Right ventricle myocardium inferior (tissue), 1 donor: ENCODE measurements at regions not wholly inside any gene's neighbourhood (a gene's known extent, or its start where the extent isn't known, plus 50 kb on each side); places are given as distances from the start of the nearest gene placed in this dataset.
A peak's percentile ranks its signal among the peaks of the same experiment; 100 is the strongest.

Experiments
- ATAC-seq: fragments of 200-7000 bp; cut with Tn5 transposase; one replicate; pipeline ENCODE4 v1.9.1; 2020; ENCODE audit warnings: mild to moderate bottlenecking, moderate library complexity
- DNase-seq: peaks from one replicate; pipeline ENCODE4 v3.0.0; 2021; ENCODE audit errors: missing footprints
- intact Hi-C: fragments of 100-400 bp; cut with DNase I; formaldehyde crosslinking; loops from one replicate; pipeline ENCODE4 v1.11.0; 2022
- donor health status: DM: no; HTN: yes; CAD: no; lungs with severe emphysema.

DNA sequence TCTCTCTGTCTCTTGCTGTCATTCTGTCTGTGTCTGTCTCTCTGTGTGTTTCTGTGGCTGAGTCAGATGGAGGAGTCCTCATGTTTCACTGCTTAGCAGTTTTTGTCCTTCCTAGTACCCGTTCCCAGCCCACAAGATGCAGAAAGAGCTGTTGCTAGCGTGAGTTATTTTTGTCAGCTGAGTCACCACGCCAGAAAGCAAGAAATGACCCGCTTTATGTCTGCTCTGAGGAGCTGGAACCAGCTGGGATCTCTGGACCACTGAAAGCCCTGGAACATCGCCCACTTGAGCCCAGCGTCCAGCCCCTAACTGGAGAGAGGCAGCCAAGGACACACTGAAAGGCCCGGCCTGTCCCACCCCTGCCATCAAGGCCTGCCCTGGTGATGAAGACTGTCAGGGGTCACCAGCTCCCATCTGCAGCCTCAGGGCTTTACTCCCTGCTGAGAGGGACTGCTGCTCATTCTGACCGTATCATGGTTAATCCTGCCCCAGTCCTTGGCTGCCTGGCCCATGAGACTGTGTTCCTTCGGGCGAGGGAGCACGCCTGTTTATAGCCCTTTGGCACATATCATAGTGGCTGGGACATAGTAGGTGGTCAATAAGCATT lies 101.7 kb upstream of the TPM1 start:
- intact Hi-C loops, result loop anchor here (5.0 kb wide), 1 partner anchor 101 kb away; the partner anchor contains the start of gene TPM1
- ATAC-seq, result peak; percentile 89
- DNase-seq, result peak; percentile 73

DNA sequence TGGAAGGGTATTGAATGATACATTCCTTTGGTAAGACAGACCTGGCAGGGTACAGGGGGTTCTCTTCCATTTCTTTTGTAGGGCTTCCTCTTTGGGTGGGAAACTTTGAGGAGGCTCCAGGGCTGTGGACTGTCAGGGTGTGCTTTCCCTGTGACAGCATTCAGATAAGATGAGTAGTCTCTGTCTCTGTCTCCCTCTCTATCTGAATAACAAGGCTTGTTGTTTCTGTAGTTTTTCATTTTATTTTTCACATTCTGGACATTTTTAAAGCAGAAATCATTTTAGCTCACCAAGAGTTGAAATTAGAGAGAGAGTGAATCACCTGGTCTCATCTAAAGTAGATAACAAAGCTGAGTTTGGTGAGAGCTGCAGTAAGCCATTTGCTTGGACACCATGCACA lies 100.8 kb upstream of the TPM1 start:
- intact Hi-C loops, result loop anchor here (5.0 kb wide), 1 partner anchor 101 kb away; the partner anchor contains the start of gene TPM1
- no peak for DNase-seq
- ATAC-seq, result no peak

DNA sequence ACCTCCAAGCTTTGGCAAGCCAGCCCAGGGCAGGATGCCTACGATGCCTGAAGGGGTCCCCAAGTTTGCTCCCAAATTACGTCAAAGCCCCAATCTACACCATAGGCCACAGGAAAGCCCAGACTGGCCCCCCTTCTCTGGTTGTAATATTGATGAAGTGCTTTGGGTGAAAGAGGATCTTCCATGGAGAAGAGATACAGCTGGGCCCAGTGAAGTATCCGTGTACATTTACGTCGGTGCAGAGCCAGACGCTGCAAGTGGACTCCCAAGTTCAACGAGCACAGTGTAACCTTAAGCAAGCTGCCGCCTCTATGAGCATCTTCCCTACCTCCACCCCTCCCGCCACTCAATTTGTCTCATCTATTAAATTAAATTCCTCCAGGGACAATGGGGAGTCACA lies 100.1 kb upstream of the TPM1 start:
- DNase-seq, result no peak
- ATAC-seq, result no peak
- intact Hi-C loops, result loop anchor here (5.0 kb wide), 1 partner anchor 100 kb away; the partner anchor contains the start of gene TPM1

DNA sequence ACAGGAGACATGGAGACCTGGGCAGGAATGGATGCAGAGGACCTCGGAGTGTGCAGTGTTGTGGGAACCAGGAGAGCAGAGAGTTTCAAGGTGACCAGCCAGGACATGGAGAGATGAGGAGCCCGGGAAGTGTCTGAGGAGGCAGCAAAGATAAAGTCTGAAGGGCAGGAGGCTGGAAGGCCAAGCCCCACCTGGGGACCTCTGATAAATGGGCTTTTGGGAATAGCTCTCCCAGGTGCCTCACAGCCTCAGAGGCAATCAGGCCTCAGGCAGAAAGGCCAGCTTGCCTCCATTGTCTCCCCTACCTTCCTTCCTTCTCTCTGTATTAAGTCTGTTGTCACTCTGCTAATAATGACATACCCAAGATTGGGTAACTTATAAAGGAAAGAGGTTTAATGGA lies 97.5 kb upstream of the TPM1 start:
- intact Hi-C loops, result no loop called here
- ATAC-seq, result no peak
- DNase-seq, result no peak

DNA sequence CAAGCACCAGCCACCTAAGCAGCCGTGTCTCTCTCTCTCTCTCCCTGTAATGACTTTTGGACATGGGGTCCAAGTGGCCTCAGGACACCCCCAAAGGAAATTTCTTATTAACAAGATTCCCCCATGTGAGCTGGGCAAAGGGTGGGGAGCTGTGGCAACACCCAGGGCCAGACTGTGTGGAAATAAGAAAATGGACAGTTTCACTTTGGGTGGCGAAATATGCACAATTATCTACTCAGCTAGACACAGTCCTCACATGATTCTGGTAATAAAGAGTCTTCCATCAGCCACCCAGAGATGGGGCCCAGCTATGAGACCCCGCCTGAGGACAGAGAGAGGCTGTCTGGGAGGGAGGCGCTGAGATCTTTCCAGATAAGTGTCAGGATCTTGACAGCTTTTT lies 96.8 kb upstream of the TPM1 start:
- ATAC-seq (no peak), DNase-seq (no peak)
- intact Hi-C loops, result no loop called here

DNA sequence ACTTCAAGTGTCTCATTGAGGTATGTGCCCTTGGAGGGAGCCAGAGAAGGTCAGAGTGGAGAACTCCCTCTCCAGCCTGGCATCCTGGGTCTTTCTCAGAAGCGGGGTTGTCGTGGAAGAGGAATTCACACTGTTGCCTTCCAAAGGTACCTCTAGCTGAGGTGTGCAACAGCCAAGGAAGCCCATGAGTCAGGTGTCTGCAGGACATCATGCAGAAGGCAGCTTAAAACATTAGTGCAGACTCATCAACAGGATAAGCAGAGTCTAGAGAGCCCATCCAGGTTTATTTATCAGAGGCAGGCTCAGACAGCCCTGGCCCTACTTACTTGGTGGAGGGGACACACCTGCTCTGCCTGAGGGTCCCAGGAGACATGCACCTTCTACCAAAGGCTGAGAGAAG lies 95.6 kb upstream of the TPM1 start:
- DNase-seq (no peak), ATAC-seq (no peak)
- intact Hi-C loops, result no loop called here

DNA sequence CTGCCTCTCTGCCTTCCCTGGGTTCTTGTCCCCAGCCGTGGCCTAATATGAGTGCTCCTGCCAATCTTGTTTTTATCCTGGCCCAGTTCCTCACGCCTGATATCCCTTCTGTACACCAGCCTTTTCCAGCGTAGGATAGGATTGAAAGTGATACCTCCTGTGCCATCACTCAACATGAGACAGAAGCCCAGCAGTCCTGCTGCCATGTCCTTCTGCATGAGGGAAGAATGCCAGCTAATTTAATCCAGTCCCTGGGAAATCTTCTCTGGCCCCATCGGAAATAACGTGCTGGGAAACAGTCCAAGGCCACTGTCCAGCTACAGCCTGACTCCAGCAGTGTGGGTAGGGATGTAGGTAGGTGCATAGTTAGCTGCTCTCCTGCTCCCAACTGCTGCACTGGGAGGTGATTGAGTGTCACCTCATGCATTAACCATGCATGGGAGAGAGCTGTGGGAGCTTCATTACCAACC lies 92.0 kb upstream of the TPM1 start:
- no peak for ATAC-seq

DNA sequence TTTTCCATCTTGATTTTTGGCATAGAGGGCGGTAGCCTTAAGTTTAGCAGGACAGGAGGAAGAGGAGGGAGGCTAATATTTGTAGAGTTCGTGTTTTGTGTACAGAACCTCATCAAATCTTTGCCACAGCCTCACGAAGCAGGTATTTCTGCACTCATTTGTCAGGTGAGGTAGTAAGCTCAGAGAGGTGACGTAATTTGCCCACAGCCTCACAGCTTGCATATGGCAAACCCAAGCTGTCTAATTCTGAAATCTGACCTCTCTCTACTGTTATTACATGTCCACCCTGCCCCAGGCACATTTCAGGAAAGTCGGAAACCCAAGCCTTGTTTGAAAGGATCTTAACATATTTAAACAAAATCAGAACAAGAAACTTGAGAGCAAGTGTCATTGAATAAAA lies 91.1 kb upstream of the TPM1 start:
- DNase-seq (no peak), ATAC-seq (no peak)
- intact Hi-C loops, result no loop called here

More for the DNA sequence above, 92.0 kb upstream of the TPM1 start:
- intact Hi-C loops, result no loop called here
- no peak for DNase-seq

DNA sequence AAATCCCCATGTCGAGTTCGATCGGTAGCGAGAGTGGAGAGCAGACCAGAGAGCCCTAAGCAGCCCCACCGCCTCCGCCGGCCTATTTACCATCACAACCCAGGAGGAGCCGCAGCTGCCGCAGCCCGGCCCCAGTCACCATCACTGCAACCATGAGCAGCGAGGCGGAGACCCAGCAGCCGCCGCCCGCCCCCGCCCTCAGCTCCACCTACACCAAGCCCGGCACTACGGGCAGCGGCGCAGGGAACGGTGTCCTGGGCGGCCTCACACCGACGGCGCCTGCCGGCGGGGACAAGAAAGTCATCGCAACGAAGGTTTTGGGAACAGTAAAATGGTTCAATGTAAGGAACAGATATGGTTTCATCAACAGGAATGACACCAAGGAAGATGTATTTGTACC lies 89.5 kb upstream of the TPM1 start:
- intact Hi-C loops, result no loop called here
- no peak for ATAC-seq
- DNase-seq, result no peak

DNA sequence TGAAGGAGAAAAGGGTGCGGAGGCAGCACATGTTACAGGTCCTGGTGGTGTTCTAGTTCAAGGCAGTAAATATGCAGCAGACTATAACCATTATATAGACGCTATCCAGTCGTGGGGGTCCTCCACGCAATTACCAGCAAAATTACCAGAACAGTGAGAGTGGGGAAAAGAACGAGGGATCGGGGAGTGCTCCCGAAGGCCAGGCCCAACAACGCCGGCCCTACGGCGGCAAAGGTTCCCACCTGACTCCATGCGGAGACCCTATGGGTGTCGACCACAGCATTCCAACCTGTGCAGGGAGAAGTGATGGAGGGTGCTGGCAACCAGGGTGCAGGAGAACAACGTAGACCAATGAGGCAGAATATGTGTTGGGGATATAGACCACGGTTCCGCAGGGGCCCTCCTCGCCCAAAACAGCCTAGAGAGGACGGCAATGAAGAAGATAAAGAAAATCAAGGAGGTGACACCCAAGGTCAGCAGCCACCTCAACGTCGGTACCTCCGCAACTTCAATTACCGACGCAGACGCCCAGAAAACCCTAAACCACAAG lies 89.0 kb upstream of the TPM1 start:
- DNase-seq (no peak), ATAC-seq (no peak)
- intact Hi-C loops, result no loop called here

DNA sequence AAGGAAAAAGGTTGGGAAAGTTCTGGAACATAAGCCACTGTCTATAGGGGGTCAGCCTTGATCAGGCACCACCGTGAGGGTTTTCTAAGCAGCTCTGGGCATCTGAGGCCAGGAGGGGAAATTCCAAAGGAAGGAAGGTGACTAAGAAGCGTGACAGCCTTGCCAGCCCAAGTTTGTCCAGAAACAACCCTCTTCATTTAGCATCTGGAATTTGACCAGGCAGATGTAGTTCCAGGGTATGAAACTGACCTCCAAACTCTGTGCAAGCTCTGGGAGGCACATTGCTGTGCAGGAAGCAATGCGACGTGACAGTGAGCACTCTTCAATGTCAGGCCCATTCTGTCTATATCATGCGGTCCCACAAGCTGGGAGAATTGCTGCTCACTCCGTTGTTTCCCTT lies 85.4 kb upstream of the TPM1 start:
- intact Hi-C loops, result loop anchor here (5.0 kb wide), 3 partner anchors 45 to 85 kb away; partner anchors contain the start of gene TPM1
- ATAC-seq (no peak), DNase-seq (no peak)

DNA sequence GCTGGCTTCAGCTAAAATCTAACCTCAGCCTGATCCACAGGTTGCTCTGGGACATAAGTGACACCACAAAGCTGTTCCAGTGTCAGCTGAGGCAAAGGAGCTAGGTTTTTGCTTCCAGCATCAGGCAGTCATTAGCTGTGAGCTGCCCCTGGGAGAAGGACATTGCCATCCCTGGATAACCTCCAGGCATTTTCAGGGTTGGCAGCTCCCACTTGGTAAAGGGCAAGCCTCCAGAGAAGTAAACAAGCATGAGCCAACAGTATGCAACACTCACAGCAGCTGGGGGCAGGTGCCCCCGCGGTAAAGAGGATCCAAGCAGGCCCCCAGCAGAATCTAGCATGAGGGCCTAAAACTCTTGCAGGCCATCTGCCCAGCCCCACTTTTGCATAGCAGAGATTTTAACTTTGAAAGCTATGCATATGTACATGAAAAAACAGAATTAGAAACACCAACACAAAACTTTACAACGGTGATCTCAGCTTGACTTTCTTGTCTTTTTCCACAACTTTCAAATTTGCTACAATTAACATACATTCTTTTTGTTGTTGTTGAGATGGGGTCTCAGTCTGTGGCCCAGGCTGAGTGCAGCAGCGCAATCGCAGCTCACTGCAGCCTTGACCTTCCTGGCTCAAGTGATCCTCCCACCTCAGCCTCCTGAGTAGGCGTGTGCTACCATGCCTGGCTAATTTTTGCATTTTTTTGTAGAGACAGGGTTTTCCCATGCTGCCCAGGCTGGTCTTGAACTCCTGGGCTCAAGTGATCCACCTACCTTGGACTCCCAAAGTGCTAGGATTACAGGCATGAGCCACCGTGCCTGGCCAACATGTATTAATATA lies 83.8 kb upstream of the TPM1 start:
- DNase-seq (no peak), ATAC-seq (peak; percentile 81)
- intact Hi-C loops, result loop anchor here (5.0 kb wide), 3 partner anchors 44 to 84 kb away; partner anchors contain the start of gene TPM1

DNA sequence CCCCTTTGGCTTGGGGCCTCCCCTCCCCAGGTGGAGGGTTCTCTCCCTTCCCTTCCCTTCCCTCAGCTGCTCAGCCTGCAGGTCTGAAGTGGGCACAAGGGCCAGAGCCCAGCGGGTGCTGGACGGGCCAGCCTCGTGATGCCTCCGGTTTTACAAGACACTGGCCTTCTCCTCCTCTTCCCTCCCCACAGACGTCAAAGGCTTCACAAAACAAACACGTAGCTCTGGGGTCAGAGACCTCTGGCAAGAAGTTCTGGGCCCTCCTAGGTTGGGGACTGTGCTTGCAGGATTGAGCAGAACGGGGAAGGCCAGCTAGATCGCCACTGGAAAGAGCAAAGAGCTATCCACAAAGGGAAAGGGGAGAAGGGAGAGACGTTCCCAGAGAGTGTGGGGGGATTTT lies 81.4 kb upstream of the TPM1 start:
- intact Hi-C loops, result no loop called here

DNA sequence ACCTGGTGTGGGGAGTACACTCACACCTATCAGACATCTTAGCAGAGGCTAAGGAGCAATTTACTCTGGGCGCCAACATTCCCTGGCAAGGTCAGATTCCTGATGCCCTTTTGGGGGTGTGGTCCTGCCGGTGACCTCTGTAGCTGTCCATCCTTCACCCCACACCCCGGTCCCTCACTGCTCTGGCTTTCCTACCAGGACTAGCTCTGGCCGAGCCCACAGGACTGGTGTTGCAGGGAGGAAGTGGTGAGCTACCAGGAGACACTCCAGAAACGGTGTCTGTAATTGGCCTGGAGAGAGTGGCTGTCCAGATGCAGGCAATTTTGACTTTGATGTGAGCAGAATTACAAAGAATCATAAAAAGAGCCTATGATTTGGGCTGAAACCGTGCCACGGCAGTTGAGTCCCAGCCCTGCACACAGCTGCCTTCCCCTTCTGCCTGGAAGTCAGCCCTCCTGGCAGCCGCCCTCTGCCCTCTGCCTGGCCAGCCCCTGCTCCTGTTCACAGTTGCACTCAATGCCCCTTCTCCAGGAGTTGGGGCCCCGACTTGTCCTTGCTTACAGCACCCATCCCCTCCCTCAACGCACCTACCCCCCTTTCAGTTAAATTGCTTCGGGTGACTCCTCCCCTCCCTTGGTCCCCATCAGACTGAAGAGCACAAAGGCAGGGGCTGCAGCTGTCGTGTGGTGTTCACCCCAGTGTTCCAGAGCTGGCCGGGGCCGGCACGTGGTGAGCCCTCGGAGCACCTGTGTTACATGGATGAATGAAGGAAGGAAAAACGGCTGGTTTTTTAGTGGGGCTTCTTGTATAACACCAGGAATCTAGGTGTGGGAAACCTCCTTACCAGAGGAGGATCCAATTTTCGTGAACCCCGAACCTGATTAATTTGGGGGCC lies 80.2 kb upstream of the TPM1 start:
- DNase-seq, result no peak
- no peak for ATAC-seq
- intact Hi-C loops, result no loop called here

More for the DNA sequence above, 81.4 kb upstream of the TPM1 start:
- ATAC-seq, result no peak
- DNase-seq, result no peak

DNA sequence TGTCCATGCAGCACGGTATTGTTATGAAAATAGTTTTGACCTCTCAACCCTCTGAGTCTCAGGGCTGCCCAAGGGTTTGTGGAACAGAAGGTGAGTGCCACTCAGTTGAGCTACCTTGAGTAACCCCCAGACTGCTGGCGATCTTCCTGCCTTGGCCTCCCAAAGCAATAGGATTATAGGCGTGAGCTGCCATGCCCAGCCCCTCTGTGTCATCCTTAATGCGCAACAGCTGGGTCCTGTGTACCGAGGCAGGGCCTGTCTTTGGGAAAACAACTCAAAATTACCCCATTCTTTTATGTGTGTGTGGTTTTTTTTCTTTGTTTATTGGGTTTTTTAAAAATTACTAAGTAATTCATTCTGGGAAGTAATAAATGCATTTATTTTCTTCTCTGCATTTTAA lies 78.3 kb upstream of the TPM1 start:
- DNase-seq, result no peak
- ATAC-seq, result no peak
- intact Hi-C loops, result no loop called here

DNA sequence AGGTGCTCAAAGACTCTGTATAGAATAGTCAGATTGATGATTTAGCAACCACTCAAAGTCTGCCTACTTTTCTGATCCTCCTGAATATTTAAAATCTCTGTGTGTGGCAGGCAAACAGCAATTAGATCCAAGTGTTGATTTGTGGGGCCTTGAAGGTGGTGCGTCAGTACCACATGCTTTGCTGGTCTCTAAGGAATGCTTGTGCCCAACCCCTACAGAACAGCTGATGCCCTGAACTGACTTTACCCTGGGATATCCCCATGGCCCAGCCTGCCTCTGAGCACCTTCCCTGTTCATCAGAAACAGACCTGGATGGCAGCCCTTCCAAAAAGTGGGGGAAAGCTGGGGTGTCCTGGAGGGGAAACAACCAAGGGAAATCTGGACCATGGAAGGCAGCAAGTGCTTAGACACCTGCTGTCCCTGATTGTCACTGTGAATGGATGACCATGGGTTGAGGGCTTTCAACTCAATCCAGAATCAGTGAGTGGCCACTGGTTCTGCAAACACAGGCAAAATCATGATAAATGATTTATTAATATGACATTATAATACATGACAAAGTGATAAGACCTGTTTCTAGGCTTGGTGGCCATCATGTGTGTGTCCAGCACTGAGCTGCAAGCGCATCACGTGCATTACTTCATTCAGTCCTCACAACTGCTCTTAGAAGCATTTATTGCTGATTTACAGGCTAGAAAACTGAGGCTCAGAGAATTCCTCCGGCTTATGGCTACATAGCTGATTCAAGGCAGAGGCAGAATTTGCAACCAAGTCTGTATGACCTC lies 76.1 kb upstream of the TPM1 start:
- DNase-seq (no peak), ATAC-seq (no peak)
- intact Hi-C loops, result no loop called here

DNA sequence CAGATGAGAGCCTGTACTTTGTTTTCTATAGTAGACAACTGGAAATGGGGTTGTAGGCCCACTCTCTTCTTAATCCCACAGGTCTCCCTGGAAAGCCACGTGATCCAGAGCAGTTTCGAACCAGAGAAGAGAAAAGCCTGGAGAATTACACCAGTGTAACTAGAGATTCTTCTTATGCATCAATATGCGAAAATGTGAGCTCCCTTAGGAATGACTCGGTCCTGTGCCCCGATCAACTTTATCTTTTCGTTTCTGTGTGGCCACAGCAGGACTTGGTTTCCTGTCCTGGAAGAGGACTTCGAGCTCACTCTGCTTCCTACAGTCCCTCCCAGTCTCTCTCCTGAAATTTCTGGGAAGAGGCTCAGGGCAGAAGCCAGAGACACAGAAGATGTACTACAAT lies 73.8 kb upstream of the TPM1 start:
- intact Hi-C loops, result no loop called here
- DNase-seq, result no peak
- no peak for ATAC-seq

DNA sequence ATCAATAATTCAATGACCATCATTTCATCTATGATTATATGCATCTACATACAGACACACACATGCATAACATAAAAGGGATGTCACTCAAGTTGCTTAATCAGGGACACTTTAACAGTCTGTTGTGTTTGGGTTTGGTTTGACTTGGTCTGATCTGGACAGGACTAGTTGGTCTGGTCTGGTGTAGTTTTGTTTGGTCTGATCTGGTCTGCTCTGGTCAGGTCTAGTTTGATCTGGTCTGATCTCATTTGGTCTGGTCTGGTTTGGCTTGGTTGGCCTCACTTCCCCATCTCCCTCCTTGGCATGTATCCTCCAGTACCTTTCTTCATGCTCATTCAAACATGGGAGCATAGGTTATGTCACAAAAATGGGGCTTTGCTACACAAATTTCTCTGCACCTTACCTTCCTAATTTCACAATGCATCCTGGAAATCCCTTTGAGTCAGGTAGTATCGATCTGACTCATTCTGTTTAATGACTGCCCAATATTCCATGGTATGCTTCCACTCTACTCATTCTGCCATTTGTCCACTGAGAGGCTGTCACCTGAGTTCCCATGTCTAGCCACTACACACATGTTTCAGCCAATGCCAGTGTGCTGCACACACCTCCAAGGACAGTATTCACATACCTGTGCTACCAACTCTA lies 73.0 kb upstream of the TPM1 start:
- no peak for DNase-seq
- intact Hi-C loops, result no loop called here
- ATAC-seq, result no peak
